Parathyroid adenoma (tissue), 2 donors: ENCODE measurements at regions not wholly inside any gene's neighbourhood (a gene's known extent, or its start where the extent isn't known, plus 50 kb on each side); places are given as distances from the start of the nearest gene placed in this dataset.

Source experiments
- H2AFZ ChIP-seq: fragments of 300-600 bp; sonication (generic); one replicate; pipeline ENCODE4 v1.7.0; 2017; ENCODE audit warnings: antibody characterized with exemption, mild to moderate bottlenecking
- H3K27ac ChIP-seq: fragments of 300-600 bp; sonication (generic); one replicate; pipeline ENCODE4 v1.7.0; 2017
- H3K27me3 ChIP-seq: fragments of 300-600 bp; sonication (generic); one replicate; pipeline ENCODE4 v1.7.0; 2017; ENCODE audit warnings: low read length; ENCODE audit not compliant: control insufficient read depth, insufficient read depth
- H3K36me3 ChIP-seq: fragments of 300-600 bp; sonication (generic); one replicate; pipeline ENCODE4 v1.7.0; 2017; ENCODE audit warnings: low read length; ENCODE audit not compliant: control insufficient read depth, insufficient read depth
- H3K4me1 ChIP-seq: fragments of 300-600 bp; sonication (generic); one replicate; pipeline ENCODE4 v1.7.0; 2017; ENCODE audit warnings: control low read depth
- H3K4me2 ChIP-seq: fragments of 300-600 bp; sonication (generic); one replicate; pipeline ENCODE4 v1.7.0; 2017; ENCODE audit warnings: low read length
- H3K4me3 ChIP-seq: fragments of 300-600 bp; sonication (generic); one replicate; pipeline ENCODE4 v1.7.0; 2017; ENCODE audit warnings: low read depth, low read length
- H3K79me2 ChIP-seq: fragments of 300-600 bp; sonication (generic); one replicate; pipeline ENCODE4 v1.7.0; 2017; ENCODE audit warnings: control low read depth
- H3K9ac ChIP-seq: fragments of 300-600 bp; sonication (generic); one replicate; pipeline ENCODE4 v1.7.0; 2017; ENCODE audit warnings: mild to moderate bottlenecking
- H3K9me3 ChIP-seq: fragments of 300-600 bp; sonication (generic); one replicate; pipeline ENCODE4 v1.7.0; 2017; ENCODE audit warnings: low read length; ENCODE audit not compliant: control insufficient read depth
- TF ChIP-seq, protein P1 (sequence below): fragments of 300-600 bp; sonication (generic); IDR thresholded peaks from one replicate; pipeline ENCODE4 v1.7.0; 2017; ENCODE audit warnings: antibody characterized with exemption, mild to moderate bottlenecking
- donor health status: primary hyperparathyroidism.

GRCh38 chr9:95605101-95605500, 88.3 kb upstream of the PTCH1 start:
- Histone ChIP-seq H3K36me3 (no peaks in the 10 kb centered on the region), H3K27ac (no peak overlapping the region), H3K79me2 (no peaks in the 10 kb centered on the region), H3K27me3 (no peaks in the 10 kb centered on the region), H3K4me1 (no peaks in the 10 kb centered on the region), H3K4me2 (no peak overlapping the region), H3K9me3 (no peaks in the 10 kb centered on the region), H3K9ac (no peak overlapping the region), H3K4me3 (no peak overlapping the region), H2AFZ (no peak overlapping the region)
- TF ChIP-seq, protein P1, sequence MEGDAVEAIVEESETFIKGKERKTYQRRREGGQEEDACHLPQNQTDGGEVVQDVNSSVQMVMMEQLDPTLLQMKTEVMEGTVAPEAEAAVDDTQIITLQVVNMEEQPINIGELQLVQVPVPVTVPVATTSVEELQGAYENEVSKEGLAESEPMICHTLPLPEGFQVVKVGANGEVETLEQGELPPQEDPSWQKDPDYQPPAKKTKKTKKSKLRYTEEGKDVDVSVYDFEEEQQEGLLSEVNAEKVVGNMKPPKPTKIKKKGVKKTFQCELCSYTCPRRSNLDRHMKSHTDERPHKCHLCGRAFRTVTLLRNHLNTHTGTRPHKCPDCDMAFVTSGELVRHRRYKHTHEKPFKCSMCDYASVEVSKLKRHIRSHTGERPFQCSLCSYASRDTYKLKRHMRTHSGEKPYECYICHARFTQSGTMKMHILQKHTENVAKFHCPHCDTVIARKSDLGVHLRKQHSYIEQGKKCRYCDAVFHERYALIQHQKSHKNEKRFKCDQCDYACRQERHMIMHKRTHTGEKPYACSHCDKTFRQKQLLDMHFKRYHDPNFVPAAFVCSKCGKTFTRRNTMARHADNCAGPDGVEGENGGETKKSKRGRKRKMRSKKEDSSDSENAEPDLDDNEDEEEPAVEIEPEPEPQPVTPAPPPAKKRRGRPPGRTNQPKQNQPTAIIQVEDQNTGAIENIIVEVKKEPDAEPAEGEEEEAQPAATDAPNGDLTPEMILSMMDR: no peak

GRCh38 chr9:95598236-95598635, 81.5 kb upstream of the PTCH1 start:
- no peak overlapping the region for H3K27ac ChIP-seq
- no peaks in the 10 kb centered on the region for H3K9me3 ChIP-seq
- H3K4me2 ChIP-seq: no peak overlapping the region
- H3K4me1 ChIP-seq: no peaks in the 10 kb centered on the region
- H3K4me3 ChIP-seq: no peak overlapping the region
- H2AFZ ChIP-seq: no peak overlapping the region
- TF ChIP-seq, protein P1: no peak
- no peaks in the 10 kb centered on the region for H3K79me2 ChIP-seq
- no peak overlapping the region for H3K9ac ChIP-seq
- no peaks in the 10 kb centered on the region for H3K27me3 ChIP-seq
- no peaks in the 10 kb centered on the region for H3K36me3 ChIP-seq

- Histone ChIP-seq H3K4me1 (no peaks in the 10 kb centered on the region), H3K27ac (no peak overlapping the region), H3K79me2 (no peaks in the 10 kb centered on the region), H3K27me3 (no peaks in the 10 kb centered on the region), H3K9ac (no peak overlapping the region), H3K9me3 (no peaks in the 10 kb centered on the region), H3K36me3 (no peaks in the 10 kb centered on the region), H2AFZ (no peak overlapping the region), H3K4me2 (no peak overlapping the region), H3K4me3 (no peak overlapping the region)
- TF ChIP-seq, protein P1: no peak
These were observed 79.0 kb upstream of the PTCH1 start for GRCh38 chr9:95595721-95596295.

- Histone ChIP-seq H3K4me3 (no peak overlapping the region), H3K9ac (no peak overlapping the region), H3K36me3 (no peaks in the 10 kb centered on the region), H3K79me2 (no peaks in the 10 kb centered on the region), H3K27ac (no peak overlapping the region), H2AFZ (no peak overlapping the region), H3K27me3 (no peaks in the 10 kb centered on the region), H3K9me3 (no peaks in the 10 kb centered on the region), H3K4me2 (no peak overlapping the region), H3K4me1 (no peaks in the 10 kb centered on the region)
- TF ChIP-seq, protein P1: no peak
These were observed 76.2 kb upstream of the PTCH1 start for GRCh38 chr9:95592931-95593330.
